Tibial nerve (tissue), 4 donors: ENCODE measurements at regions not wholly inside any gene's neighbourhood (a gene's known extent, or its start where the extent isn't known, plus 50 kb on each side); places are given as distances from the start of the nearest gene placed in this dataset.

Source experiments
- DNase-seq, 2 donors: peaks; one replicate each; pipeline ENCODE4 v3.0.0-alpha.2; 2019; ENCODE audit warnings: low spot score in 2 of 2
- H3K27ac ChIP-seq, 4 donors: fragments of 200-600 bp; sonication (generic) in 3 of 4; one replicate each; pipeline ENCODE4 v1.5.1; 2017 to 2019; ENCODE audit warnings: mild to moderate bottlenecking in 1 of 4
- H3K27me3 ChIP-seq, 2 donors: fragments of 200-600 bp; sonication (generic) in 1 of 2; one replicate each; pipeline versions ENCODE4 v1.5.1 to v1.6.0; 2017 to 2019
- H3K36me3 ChIP-seq, 3 donors: fragments of 200-600 bp; sonication (generic); one replicate each; pipeline ENCODE4 v1.5.1; 2018 to 2019
- H3K4me1 ChIP-seq, 4 donors: fragments of 200-600 bp; sonication (generic) in 3 of 4; one replicate each; pipeline ENCODE4 v1.5.1; 2017 to 2019
- H3K4me3 ChIP-seq, 4 donors: fragments of 200-600 bp; sonication (generic) in 3 of 4; one replicate each; pipeline ENCODE4 v1.5.1; 2017 to 2019; ENCODE audit warnings: mild to moderate bottlenecking in 1 of 4, moderate library complexity in 1 of 4
- H3K9me3 ChIP-seq, 4 donors: fragments of 200-600 bp; sonication (generic) in 3 of 4; one replicate each; pipeline ENCODE4 v1.5.1; 2017 to 2019
- CTCF ChIP-seq, 5 experiments: fragments of 200-600 bp in 3 of 5; fragments of 450-650 bp in 2 of 5; sonication (generic) in 3 of 5; IDR thresholded peaks; one replicate each; pipeline ENCODE4 v1.5.1; 2016 to 2019; ENCODE audit warnings: antibody characterized with exemption in 5 of 5, mild to moderate bottlenecking in 3 of 5, moderate library complexity in 2 of 5
- EP300 ChIP-seq, 2 donors: sonication (generic); formaldehyde crosslinking; IDR thresholded peaks; one replicate each; pipeline ENCODE4 v1.6.1; 2017; ENCODE audit warnings: antibody characterized with exemption in 2 of 2, mild to moderate bottlenecking in 1 of 2
- POLR2A ChIP-seq, 2 donors: fragments of 450-650 bp; IDR thresholded peaks; one replicate each; pipeline ENCODE4 v1.6.1; 2017; ENCODE audit warnings: antibody characterized with exemption in 2 of 2, mild to moderate bottlenecking in 2 of 2, moderate library complexity in 2 of 2
- WGBS, 2 donors: methylation state at CpG; one replicate each; pipeline ENCODE4 v1.1.5; 2018; 5-methylcytosine and 5-hydroxymethylcytosine counted together

GRCh38 chrX:44723426-44723825 is 120.4 kb upstream of the DUSP21 start:
- 91 to 94% methylated on average over 5 of the region's 5 CpGs for WGBS, 2 donors
- H3K9me3 ChIP-seq: no peaks in the 10 kb centered on the region
- H3K27ac ChIP-seq: no peak overlapping the region
- no peak for TF ChIP-seq POLR2A (IDR thresholded peaks at IDR 0.05)
- TF ChIP-seq CTCF (IDR thresholded peaks at IDR 0.05): no peak
- H3K36me3 ChIP-seq: no peaks in the 10 kb centered on the region
- DNase-seq: no peak
- H3K4me1 ChIP-seq: no peaks in the 10 kb centered on the region
- H3K4me3 ChIP-seq: no peak overlapping the region
- H3K27me3 ChIP-seq: peaks cover 0 to 3% of the 10 kb centered on the region in 2 donors

GRCh38 chrX:44708470-44708869 is 135.4 kb upstream of the DUSP21 start:
- WGBS, 2 donors: 41 to 63% methylated on average over 4 to 5 of the region's 5 CpGs
- Histone ChIP-seq H3K27me3 (no peaks in the 10 kb centered on the region), H3K4me1 (no peaks in the 10 kb centered on the region), H3K36me3 (no peaks in the 10 kb centered on the region), H3K27ac (no peak overlapping the region), H3K4me3 (no peak overlapping the region), H3K9me3 (no peaks in the 10 kb centered on the region)
- no peak for DNase-seq
- TF ChIP-seq CTCF (IDR thresholded peaks at IDR 0.05) (no peak), EP300 (IDR thresholded peaks at IDR 0.05) (no peak)

- no peak overlapping the region for H3K27ac ChIP-seq
- WGBS, 2 donors: 29 to 59% methylated on average over 7 to 8 of the region's 8 CpGs
- no peaks in the 10 kb centered on the region for H3K9me3 ChIP-seq
- H3K27me3 ChIP-seq: no peaks in the 10 kb centered on the region
- DNase-seq: no peak
- H3K4me1 ChIP-seq: no peaks in the 10 kb centered on the region
- no peak overlapping the region for H3K4me3 ChIP-seq
- no peaks in the 10 kb centered on the region for H3K36me3 ChIP-seq
- TF ChIP-seq EP300 (IDR thresholded peaks at IDR 0.05): no peak
Observed at GRCh38 chrX:44705817-44706551, 137.8 kb upstream of the DUSP21 start.

- H3K27ac ChIP-seq: no peak overlapping the region
- TF ChIP-seq CTCF (IDR thresholded peaks at IDR 0.05) (no peak), POLR2A (IDR thresholded peaks at IDR 0.05) (no peak), EP300 (IDR thresholded peaks at IDR 0.05) (no peak)
- H3K9me3 ChIP-seq: no peaks in the 10 kb centered on the region
- no peaks in the 10 kb centered on the region for H3K4me1 ChIP-seq
- no peak overlapping the region for H3K4me3 ChIP-seq
- no peak for DNase-seq
- H3K27me3 ChIP-seq: no peaks in the 10 kb centered on the region
- no peaks in the 10 kb centered on the region for H3K36me3 ChIP-seq
- 80 to 92% methylated on average over 3 of the region's 3 CpGs for WGBS, 2 donors
Observed at GRCh38 chrX:44698357-44698756, 145.5 kb upstream of the DUSP21 start.

- no peak overlapping the region for H3K4me3 ChIP-seq
- H3K27me3 ChIP-seq: no peaks in the 10 kb centered on the region
- H3K36me3 ChIP-seq: no peaks in the 10 kb centered on the region
- no peak for TF ChIP-seq CTCF (IDR thresholded peaks at IDR 0.05)
- TF ChIP-seq POLR2A (IDR thresholded peaks at IDR 0.05): no peak
- TF ChIP-seq EP300 (IDR thresholded peaks at IDR 0.05): no peak
- no peak for DNase-seq
- no peaks in the 10 kb centered on the region for H3K4me1 ChIP-seq
- WGBS, 2 donors: 80 to 92% methylated on average over 3 of the region's 3 CpGs
- H3K9me3 ChIP-seq: no peaks in the 10 kb centered on the region
- H3K27ac ChIP-seq: no peak overlapping the region
Observed at GRCh38 chrX:44693255-44693654, 150.6 kb upstream of the DUSP21 start.

GRCh38 chrX:44690129-44690528 is 147.5 kb upstream of the FUNDC1 start:
- Histone ChIP-seq H3K36me3 (no peaks in the 10 kb centered on the region), H3K4me3 (no peak overlapping the region), H3K9me3 (no peaks in the 10 kb centered on the region), H3K27ac (no peak overlapping the region), H3K27me3 (no peaks in the 10 kb centered on the region), H3K4me1 (no peaks in the 10 kb centered on the region)
- no peak for DNase-seq
- TF ChIP-seq CTCF (IDR thresholded peaks at IDR 0.05): no peak
- no peak for TF ChIP-seq POLR2A (IDR thresholded peaks at IDR 0.05)
- no peak for TF ChIP-seq EP300 (IDR thresholded peaks at IDR 0.05)
- WGBS, 2 donors: 95 to 96% methylated on average over 2 of the region's 2 CpGs
